Chondrocyte (in vitro differentiated cells): ENCODE measurements at regions not wholly inside any gene's neighbourhood (a gene's known extent, or its start where the extent isn't known, plus 50 kb on each side); places are given as distances from the start of the nearest gene placed in this dataset.
A peak's percentile ranks its signal among the peaks of the same experiment; 100 is the strongest.

Source experiments
- DNase-seq: peaks from one replicate; pipeline ENCODE4 v3.0.0; 2021; ENCODE audit warnings: mixed read lengths, low spot score
- H3K27ac Mint-ChIP-seq: one replicate; pipeline ENCODE4 v1.8.0; 2021; ENCODE audit warnings: mild to moderate bottlenecking, moderate library complexity, mixed read lengths; ENCODE audit not compliant: unreplicated experiment
- H3K27me3 Mint-ChIP-seq: 2 replicates; pipeline ENCODE4 v1.8.0; 2021; ENCODE audit warnings: low read depth, mixed read lengths
- H3K36me3 Mint-ChIP-seq: 2 replicates; pipeline ENCODE4 v1.8.0; 2021; ENCODE audit warnings: low read depth, mixed read lengths
- H3K4me1 Mint-ChIP-seq: 2 replicates; pipeline ENCODE4 v1.8.0; 2021; ENCODE audit warnings: low read depth, mild to moderate bottlenecking, mixed read lengths
- H3K4me3 Mint-ChIP-seq: one replicate; pipeline ENCODE4 v1.8.0; 2021; ENCODE audit warnings: mild to moderate bottlenecking, moderate library complexity, mixed read lengths; ENCODE audit not compliant: unreplicated experiment
- H3K9me3 Mint-ChIP-seq: 2 replicates; pipeline ENCODE4 v1.8.0; 2021; ENCODE audit warnings: low read depth, mixed read lengths
- TF ChIP-seq, protein P1 (sequence below): fragments of 200-600 bp; sonication (generic); IDR thresholded peaks from 2 replicates; pipeline ENCODE4 v1.5.0; 2021; ENCODE audit warnings: antibody characterized with exemption, mild to moderate bottlenecking, moderate library complexity

DNA sequence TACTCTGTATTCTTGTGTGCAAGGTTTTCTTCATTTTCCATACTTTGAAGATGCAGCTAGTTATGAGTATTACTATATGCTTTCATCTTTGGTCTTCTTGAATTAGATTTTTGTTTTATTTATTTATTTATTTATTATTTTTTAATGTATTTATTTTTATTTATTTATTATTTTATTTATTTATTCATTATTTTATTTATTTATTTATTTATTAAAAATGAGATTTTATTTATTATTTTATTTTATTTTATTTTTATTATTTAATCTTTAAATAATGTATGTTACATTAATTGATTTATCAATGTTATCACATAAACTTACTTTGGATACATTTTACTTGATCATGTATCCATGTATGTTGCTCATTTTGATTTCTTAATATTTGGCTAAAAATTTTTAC is 132.3 kb upstream of the GALNT13 start:
- TF ChIP-seq, protein P1, sequence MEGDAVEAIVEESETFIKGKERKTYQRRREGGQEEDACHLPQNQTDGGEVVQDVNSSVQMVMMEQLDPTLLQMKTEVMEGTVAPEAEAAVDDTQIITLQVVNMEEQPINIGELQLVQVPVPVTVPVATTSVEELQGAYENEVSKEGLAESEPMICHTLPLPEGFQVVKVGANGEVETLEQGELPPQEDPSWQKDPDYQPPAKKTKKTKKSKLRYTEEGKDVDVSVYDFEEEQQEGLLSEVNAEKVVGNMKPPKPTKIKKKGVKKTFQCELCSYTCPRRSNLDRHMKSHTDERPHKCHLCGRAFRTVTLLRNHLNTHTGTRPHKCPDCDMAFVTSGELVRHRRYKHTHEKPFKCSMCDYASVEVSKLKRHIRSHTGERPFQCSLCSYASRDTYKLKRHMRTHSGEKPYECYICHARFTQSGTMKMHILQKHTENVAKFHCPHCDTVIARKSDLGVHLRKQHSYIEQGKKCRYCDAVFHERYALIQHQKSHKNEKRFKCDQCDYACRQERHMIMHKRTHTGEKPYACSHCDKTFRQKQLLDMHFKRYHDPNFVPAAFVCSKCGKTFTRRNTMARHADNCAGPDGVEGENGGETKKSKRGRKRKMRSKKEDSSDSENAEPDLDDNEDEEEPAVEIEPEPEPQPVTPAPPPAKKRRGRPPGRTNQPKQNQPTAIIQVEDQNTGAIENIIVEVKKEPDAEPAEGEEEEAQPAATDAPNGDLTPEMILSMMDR, result no peak
- DNase-seq, result no peak
- Mint-ChIP-seq H3K4me3 (no peak overlapping the region), H3K9me3 (peaks cover 7% of the 10 kb centered on the region), H3K27me3 (no peaks in the 10 kb centered on the region), H3K27ac (no peak overlapping the region), H3K4me1 (no peaks in the 10 kb centered on the region), H3K36me3 (no peaks in the 10 kb centered on the region)

DNA sequence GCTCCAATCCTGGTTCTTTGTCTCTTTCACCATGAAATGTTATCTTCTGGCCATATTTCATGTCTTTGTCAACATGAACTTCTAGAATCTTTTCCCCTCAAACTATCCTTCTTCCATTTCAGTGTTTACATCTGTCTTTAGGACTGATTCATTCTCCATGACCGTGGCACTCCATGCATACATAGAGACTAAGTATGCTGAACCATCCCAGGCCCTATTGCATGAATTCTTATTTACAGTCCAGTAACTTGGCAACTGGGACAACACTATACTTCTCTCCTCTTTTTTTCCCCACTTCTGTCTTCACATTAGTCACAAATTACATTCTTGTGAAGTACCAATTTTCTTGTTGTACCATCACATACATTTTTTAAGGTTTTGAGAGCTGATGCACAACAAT is 109.8 kb upstream of the GALNT13 start:
- no peaks in the 10 kb centered on the region for H3K4me1 Mint-ChIP-seq
- no peak overlapping the region for H3K4me3 Mint-ChIP-seq
- H3K27ac Mint-ChIP-seq, result no peak overlapping the region
- no peaks in the 10 kb centered on the region for H3K27me3 Mint-ChIP-seq
- TF ChIP-seq, protein P1, result no peak
- peaks cover 73% of the 10 kb centered on the region for H3K9me3 Mint-ChIP-seq
- no peak for DNase-seq
- peaks cover 2% of the 10 kb centered on the region for H3K36me3 Mint-ChIP-seq

DNA sequence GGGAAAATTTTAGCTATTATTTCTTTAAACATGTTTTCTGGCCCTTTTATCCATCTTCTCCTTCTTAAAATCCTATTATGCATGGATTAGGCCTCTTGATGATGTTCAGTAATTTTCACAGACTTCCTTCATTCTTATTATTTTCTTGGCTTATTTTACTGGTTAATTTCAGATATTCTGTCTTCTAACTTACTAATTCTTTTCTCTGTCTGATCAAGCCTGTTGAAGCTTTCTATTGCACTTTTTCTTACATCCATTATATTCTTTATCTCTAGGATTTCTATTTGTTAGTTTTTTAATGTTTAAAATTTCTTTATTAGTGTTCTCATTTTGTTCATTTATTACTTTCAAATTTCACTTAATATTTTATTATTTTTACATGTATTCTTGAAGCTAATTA is 105.3 kb upstream of the GALNT13 start:
- no peaks in the 10 kb centered on the region for H3K4me1 Mint-ChIP-seq
- no peak for DNase-seq
- H3K27ac Mint-ChIP-seq, result no peak overlapping the region
- peaks cover 74% of the 10 kb centered on the region for H3K9me3 Mint-ChIP-seq
- H3K36me3 Mint-ChIP-seq, result peaks cover 4% of the 10 kb centered on the region
- H3K27me3 Mint-ChIP-seq, result no peaks in the 10 kb centered on the region
- TF ChIP-seq, protein P1, result no peak
- no peak overlapping the region for H3K4me3 Mint-ChIP-seq

DNA sequence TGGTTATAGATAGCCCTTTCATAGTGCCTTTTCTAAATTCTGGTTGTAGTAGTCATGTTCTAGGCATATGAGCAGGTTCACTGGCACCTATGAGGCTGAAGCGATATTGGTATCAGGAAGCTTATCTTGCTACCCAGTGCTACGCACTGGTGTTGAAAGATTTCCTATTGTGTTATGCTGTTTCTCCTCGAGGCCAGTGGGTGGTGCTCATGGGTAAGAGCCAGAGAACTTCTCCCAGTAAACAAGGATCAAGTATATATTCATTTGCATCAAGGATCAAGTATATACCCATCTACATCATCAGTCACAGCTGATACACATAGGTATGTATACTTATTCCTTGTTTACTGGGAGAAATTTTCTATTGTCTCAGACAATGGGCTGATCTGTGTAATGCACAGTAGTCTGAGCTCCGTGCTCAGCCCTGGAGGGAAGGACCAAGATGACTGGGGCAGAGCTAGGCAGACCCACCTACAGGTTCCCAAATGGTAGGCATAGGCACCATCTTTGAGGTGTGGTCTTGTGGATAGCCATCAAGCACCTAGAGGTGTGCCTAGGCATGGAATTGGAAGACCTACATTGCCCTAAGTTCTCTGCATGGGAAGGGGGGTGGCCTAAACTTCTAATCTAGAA is 101.2 kb upstream of the GALNT13 start:
- TF ChIP-seq, protein P1, result peak; percentile 18
- H3K36me3 Mint-ChIP-seq, result peaks cover 2% of the 10 kb centered on the region

DNA sequence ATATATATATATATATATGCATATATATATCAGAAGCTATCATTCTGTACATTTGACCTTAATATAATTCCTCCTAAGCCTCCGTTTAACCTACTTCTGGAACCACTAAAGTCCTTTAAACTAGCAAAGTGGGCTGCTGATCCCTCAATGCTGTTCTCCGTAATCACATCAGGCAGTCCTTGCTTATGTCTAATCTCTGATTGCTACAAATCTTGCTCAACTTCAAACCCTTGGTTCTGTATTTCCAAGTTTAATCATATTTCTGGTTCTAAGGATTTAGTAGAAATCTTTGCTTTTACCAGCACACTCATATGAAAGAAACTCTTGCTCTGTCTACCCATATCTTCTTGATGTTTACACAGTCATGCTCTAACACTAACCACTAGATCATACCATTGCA is 91.5 kb upstream of the GALNT13 start:
- Mint-ChIP-seq H3K36me3 (no peaks in the 10 kb centered on the region), H3K4me1 (no peaks in the 10 kb centered on the region), H3K9me3 (peaks cover 9% of the 10 kb centered on the region), H3K27ac (no peak overlapping the region), H3K4me3 (no peak overlapping the region), H3K27me3 (no peaks in the 10 kb centered on the region)
- DNase-seq, result no peak
- TF ChIP-seq, protein P1, result no peak

More for the DNA sequence above, 101.2 kb upstream of the GALNT13 start:
- DNase-seq, result no peak
- H3K27me3 Mint-ChIP-seq, result no peaks in the 10 kb centered on the region
- no peak overlapping the region for H3K4me3 Mint-ChIP-seq
- no peak overlapping the region for H3K27ac Mint-ChIP-seq
- no peaks in the 10 kb centered on the region for H3K4me1 Mint-ChIP-seq
- peaks cover 53% of the 10 kb centered on the region for H3K9me3 Mint-ChIP-seq
